ENCODE measurements at regions not wholly inside any gene's neighbourhood (a gene's known extent, or its start where the extent isn't known, plus 50 kb on each side); places are given as distances from the start of the nearest gene placed in this dataset.

DNA sequence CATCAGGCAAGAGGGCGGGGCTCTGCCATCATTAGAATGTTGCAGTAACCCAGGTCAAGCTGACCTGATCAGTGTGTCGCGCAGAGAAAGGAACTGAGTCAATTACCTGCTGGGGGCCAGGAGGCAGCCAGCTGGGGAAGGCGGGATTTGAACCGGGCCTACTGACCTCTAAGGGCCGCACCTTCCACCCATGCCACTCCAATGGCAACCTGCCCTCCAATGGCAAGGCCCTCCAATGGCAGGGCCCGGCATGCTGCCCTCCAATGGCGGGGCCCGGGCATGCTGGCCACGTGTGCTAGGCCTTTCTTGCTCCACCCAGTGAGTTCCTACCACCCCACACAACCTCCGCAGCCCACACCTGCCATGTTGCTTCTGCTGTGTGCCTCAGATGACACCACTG is 407.6 kb downstream of the CTTN start:
- Histone ChIP-seq H3K27ac (ENCODE audit: low read depth, low read length) (no peak overlapping the region), H3K9me3 (ENCODE audit: control insufficient read depth, insufficient read depth, low read length) (no peaks in the 10 kb centered on the region), H3K27me3 (ENCODE audit: control insufficient read depth, insufficient read depth, low read length) (no peaks in the 10 kb centered on the region), H3K36me3 (ENCODE audit: control insufficient read depth, insufficient read depth, low read length) (peaks cover 62% of the 10 kb centered on the region), H3K4me3 (ENCODE audit: low read depth, low read length) (no peak overlapping the region), H3K4me1 (ENCODE audit: control insufficient read depth, insufficient read depth, low read length) (peaks cover 14% of the 10 kb centered on the region)
- 93% methylated on average over 11 of the region's 11 CpGs for WGBS (ENCODE audit: insufficient coverage)
- no peak for DNase-seq (ENCODE audit: low read depth in 4 of 6, low spot score in 6 of 6)

DNA sequence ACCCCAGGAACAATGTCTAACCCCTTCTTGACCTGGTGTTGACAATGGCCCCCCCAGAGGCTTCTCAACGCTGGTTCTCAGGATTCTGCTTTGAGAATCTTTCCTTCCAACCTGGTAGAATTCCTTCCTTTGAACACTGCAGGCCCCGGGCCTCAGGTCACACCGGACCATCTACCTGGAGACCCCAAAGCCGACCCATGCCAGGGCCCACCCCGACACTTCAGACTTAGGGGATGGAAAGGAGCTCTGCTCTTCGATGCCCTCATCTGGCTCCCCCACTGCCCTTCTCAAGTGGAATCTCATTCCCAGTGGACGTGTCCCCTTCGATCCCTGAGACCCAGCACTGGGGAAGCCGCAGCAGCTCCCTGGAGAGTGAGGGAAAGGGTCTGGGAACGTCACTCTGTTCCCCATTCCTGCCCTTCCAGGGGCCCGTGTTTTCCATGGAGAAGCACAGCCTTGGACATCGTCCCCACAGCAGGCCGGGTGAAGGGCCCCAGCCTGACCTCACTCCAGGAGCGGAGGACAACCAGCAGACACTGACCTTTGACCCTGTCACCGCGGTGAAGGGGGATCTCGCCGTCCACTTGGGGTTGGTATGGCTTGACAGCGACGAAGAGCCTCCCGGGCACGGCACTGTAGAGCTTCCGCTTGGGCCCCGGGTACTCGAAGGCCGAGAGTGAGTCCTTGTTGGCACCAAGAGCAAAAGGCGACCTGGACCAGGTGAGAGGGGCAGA is 408.3 kb downstream of the CTTN start:
- H3K27me3 ChIP-seq (ENCODE audit: control insufficient read depth, insufficient read depth, low read length): no peaks in the 10 kb centered on the region
- H3K4me1 ChIP-seq (ENCODE audit: control insufficient read depth, insufficient read depth, low read length): peaks cover 14% of the 10 kb centered on the region
- WGBS (ENCODE audit: insufficient coverage): 93% methylated on average over 19 of the region's 27 CpGs
- H3K36me3 ChIP-seq (ENCODE audit: control insufficient read depth, insufficient read depth, low read length): peaks cover 60% of the 10 kb centered on the region
- no peak overlapping the region for H3K4me3 ChIP-seq (ENCODE audit: low read depth, low read length)
- DNase-seq (ENCODE audit: low read depth in 4 of 6, low spot score in 6 of 6): no peak
- H3K9me3 ChIP-seq (ENCODE audit: control insufficient read depth, insufficient read depth, low read length): no peaks in the 10 kb centered on the region
- no peak overlapping the region for H3K27ac ChIP-seq (ENCODE audit: low read depth, low read length)

DNA sequence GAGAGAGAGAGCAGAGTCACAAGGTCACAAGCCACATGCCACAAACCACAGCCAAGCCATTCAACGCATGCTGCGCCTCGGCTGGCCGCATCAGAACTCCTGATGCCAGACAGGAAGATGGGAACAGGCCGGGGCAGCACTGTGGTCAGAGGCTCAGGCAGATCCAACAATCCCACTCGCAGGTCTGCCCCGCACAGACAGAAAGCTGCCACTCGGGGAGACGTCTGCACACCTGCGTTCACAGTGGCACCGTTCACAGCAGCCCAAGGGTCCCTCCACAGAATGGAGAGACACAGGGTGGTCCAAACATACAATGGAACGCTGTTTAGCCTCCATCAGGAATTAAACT is 408.8 kb downstream of the CTTN start:
- no peaks in the 10 kb centered on the region for H3K27me3 ChIP-seq (ENCODE audit: control insufficient read depth, insufficient read depth, low read length)
- peaks cover 14% of the 10 kb centered on the region for H3K4me1 ChIP-seq (ENCODE audit: control insufficient read depth, insufficient read depth, low read length)
- no peaks in the 10 kb centered on the region for H3K9me3 ChIP-seq (ENCODE audit: control insufficient read depth, insufficient read depth, low read length)
- H3K36me3 ChIP-seq (ENCODE audit: control insufficient read depth, insufficient read depth, low read length): peaks cover 55% of the 10 kb centered on the region
- WGBS (ENCODE audit: insufficient coverage): 95% methylated on average over 11 of the region's 12 CpGs
- H3K4me3 ChIP-seq (ENCODE audit: low read depth, low read length): no peak overlapping the region
- no peak for DNase-seq (ENCODE audit: low read depth in 4 of 6, low spot score in 6 of 6)
- no peak overlapping the region for H3K27ac ChIP-seq (ENCODE audit: low read depth, low read length)

DNA sequence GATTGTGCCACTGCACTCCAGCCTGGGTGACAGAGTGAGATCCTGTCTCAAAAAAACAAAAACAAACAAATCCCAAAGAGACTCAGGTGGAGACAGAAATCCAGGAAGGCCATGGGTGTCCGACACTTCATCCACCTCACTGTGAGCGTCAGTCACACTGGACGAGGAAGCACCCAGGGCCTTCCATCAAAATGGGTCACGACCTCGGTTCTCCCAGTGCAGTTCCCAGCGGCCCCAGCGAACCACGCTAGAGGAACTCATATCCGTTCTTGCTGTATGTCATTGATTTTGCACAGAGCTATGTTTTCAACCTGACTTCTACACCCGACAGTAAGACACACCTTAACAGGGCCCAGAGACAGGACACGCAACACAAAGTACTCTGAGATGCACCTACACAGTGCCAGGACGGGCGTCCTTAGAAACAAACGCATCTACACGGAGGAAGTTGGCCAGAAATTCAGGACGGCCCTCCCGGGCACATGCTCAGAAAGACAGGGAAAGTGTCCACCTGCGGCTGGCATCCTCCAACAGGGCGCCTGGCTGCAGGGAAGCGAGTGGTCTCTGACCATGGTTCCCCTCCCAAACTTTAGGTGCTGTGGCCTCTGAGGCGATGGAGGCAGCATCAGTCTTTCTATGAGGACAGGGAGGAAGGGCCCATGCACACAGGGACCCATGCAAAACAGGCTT is 410.5 kb downstream of the CTTN start:
- H3K4me3 ChIP-seq (ENCODE audit: low read depth, low read length): no peak overlapping the region
- DNase-seq (ENCODE audit: low read depth in 4 of 6, low spot score in 6 of 6): no peak
- no peak overlapping the region for H3K27ac ChIP-seq (ENCODE audit: low read depth, low read length)
- peaks cover 59% of the 10 kb centered on the region for H3K36me3 ChIP-seq (ENCODE audit: control insufficient read depth, insufficient read depth, low read length)
- H3K4me1 ChIP-seq (ENCODE audit: control insufficient read depth, insufficient read depth, low read length): peaks cover 13% of the 10 kb centered on the region
- H3K27me3 ChIP-seq (ENCODE audit: control insufficient read depth, insufficient read depth, low read length): no peaks in the 10 kb centered on the region
- WGBS (ENCODE audit: insufficient coverage): 92% methylated on average over 20 of the region's 21 CpGs
- H3K9me3 ChIP-seq (ENCODE audit: control insufficient read depth, insufficient read depth, low read length): no peaks in the 10 kb centered on the region

DNA sequence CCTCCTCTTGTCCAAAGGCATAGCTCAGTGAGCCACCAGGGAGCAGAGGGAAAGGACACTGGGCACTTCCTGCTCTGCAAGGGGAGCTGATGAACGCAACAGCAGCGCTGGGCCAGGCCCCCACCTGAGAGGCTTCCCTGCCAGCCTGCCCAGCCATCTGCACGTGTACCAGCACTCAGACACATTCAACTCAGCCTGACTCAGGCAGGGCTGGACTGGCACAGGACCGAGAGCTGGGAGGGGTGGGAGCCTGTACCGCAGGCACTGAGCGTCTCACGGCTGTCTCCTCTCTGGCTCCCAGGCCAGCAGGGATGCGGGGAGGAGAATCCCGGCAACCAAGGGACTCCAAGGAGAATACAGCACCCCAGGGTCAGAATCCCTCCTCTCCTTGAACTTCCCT is 411.8 kb downstream of the CTTN start:
- 71% methylated on average over 8 of the region's 9 CpGs for WGBS (ENCODE audit: insufficient coverage)
- DNase-seq (ENCODE audit: low read depth in 4 of 6, low spot score in 6 of 6): no peak
- H3K4me1 ChIP-seq (ENCODE audit: control insufficient read depth, insufficient read depth, low read length): peaks cover 7% of the 10 kb centered on the region
- H3K36me3 ChIP-seq (ENCODE audit: control insufficient read depth, insufficient read depth, low read length): peaks cover 57% of the 10 kb centered on the region
- H3K27me3 ChIP-seq (ENCODE audit: control insufficient read depth, insufficient read depth, low read length): no peaks in the 10 kb centered on the region
- H3K4me3 ChIP-seq (ENCODE audit: low read depth, low read length): no peak overlapping the region
- H3K27ac ChIP-seq (ENCODE audit: low read depth, low read length): no peak overlapping the region
- H3K9me3 ChIP-seq (ENCODE audit: control insufficient read depth, insufficient read depth, low read length): no peaks in the 10 kb centered on the region

DNA sequence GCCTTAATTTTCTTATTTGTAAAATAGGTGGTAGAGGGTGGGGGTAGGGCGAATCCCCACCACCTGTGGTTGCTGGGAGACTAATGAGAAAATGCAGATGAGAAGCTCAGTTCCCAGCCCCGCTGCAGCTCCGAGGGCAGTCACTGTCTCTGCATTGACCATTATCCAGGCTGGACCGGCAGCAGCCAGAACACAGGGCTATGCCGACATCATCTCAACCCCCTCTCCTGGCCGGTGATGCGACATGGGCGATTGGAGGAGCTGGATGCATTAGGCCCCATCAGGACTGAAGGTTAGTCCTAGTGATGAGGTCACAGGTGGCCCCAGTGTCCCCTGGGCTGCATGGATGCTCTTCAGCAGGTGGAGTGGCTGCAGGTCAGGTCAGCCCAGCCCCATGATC is 412.4 kb downstream of the CTTN start:
- H3K9me3 ChIP-seq (ENCODE audit: control insufficient read depth, insufficient read depth, low read length): no peaks in the 10 kb centered on the region
- peaks cover 60% of the 10 kb centered on the region for H3K36me3 ChIP-seq (ENCODE audit: control insufficient read depth, insufficient read depth, low read length)
- H3K4me1 ChIP-seq (ENCODE audit: control insufficient read depth, insufficient read depth, low read length): peaks cover 6% of the 10 kb centered on the region
- no peak overlapping the region for H3K4me3 ChIP-seq (ENCODE audit: low read depth, low read length)
- 85% methylated on average over 6 of the region's 8 CpGs for WGBS (ENCODE audit: insufficient coverage)
- H3K27me3 ChIP-seq (ENCODE audit: control insufficient read depth, insufficient read depth, low read length): no peaks in the 10 kb centered on the region
- DNase-seq (ENCODE audit: low read depth in 4 of 6, low spot score in 6 of 6): no peak
- H3K27ac ChIP-seq (ENCODE audit: low read depth, low read length): no peak overlapping the region

DNA sequence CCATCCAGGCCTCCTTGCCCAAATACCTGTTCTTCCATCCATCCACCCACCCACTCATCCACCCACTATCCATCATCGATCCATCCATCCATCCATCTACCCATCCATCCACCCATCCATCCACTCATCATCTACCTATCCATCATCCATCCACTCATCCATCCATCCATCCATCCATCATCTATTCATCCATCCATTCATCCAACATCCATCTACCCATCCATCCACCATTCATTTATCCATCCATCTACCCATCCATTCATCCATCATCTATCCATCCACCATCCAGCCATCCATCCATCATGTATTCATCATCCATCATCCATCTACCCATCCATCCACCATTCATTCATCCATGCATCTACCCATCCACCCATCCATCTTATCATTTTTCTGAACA is 413.2 kb downstream of the CTTN start:
- H3K4me1 ChIP-seq (ENCODE audit: control insufficient read depth, insufficient read depth, low read length): peaks cover 6% of the 10 kb centered on the region
- no peak overlapping the region for H3K27ac ChIP-seq (ENCODE audit: low read depth, low read length)
- H3K4me3 ChIP-seq (ENCODE audit: low read depth, low read length): no peak overlapping the region
- H3K36me3 ChIP-seq (ENCODE audit: control insufficient read depth, insufficient read depth, low read length): peaks cover 57% of the 10 kb centered on the region
- no peaks in the 10 kb centered on the region for H3K9me3 ChIP-seq (ENCODE audit: control insufficient read depth, insufficient read depth, low read length)
- 100% methylated on average over 1 of the region's 1 CpG for WGBS (ENCODE audit: insufficient coverage)
- no peaks in the 10 kb centered on the region for H3K27me3 ChIP-seq (ENCODE audit: control insufficient read depth, insufficient read depth, low read length)
- DNase-seq (ENCODE audit: low read depth in 4 of 6, low spot score in 6 of 6): no peak

DNA sequence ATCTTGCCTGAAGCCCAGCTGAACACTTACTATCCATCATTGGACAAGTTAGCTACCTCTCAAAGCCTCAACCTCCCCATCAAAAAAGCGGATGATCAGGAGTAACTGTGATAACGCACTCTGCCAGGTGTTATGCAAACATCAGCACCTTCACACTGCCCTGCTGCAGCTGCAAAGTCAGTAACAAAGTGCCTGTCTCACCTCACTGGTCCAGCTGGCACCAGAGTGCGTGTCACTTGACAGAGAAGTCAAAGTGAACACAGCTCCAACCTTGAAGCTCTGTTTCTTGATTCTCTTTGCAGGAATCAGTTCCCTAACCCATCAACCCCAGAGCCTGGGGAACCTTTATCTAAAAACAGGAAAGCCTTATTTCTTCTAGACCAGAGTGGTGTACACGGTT is 413.6 kb downstream of the CTTN start:
- WGBS (ENCODE audit: insufficient coverage): 97% methylated on average over 4 of the region's 4 CpGs
- Histone ChIP-seq H3K4me1 (ENCODE audit: control insufficient read depth, insufficient read depth, low read length) (peaks cover 6% of the 10 kb centered on the region), H3K36me3 (ENCODE audit: control insufficient read depth, insufficient read depth, low read length) (peaks cover 53% of the 10 kb centered on the region), H3K27ac (ENCODE audit: low read depth, low read length) (no peak overlapping the region), H3K4me3 (ENCODE audit: low read depth, low read length) (no peak overlapping the region), H3K27me3 (ENCODE audit: control insufficient read depth, insufficient read depth, low read length) (no peaks in the 10 kb centered on the region), H3K9me3 (ENCODE audit: control insufficient read depth, insufficient read depth, low read length) (no peaks in the 10 kb centered on the region)
- DNase-seq (ENCODE audit: low read depth in 4 of 6, low spot score in 6 of 6): no peak

DNA sequence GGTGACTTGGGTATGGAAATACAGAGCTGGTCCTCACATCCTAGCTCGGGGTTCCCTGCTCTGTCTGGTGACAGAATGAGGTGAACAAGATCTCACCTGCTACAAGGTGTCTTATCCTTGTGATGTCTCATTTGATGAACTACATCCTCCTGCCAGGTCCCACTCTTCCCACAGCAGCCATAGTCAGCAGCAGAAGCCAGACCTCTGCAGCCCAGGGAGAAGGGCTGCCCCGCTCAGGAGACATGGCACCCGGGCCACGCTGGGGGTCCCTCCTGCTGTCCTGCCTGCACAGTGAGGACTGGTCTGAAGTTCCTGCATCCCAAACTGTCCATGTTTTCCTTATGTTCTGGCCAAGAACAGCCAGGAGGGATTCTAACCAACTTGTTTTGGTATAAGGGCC is 414.1 kb downstream of the CTTN start:
- no peaks in the 10 kb centered on the region for H3K9me3 ChIP-seq (ENCODE audit: control insufficient read depth, insufficient read depth, low read length)
- 98% methylated on average over 4 of the region's 4 CpGs for WGBS (ENCODE audit: insufficient coverage)
- H3K36me3 ChIP-seq (ENCODE audit: control insufficient read depth, insufficient read depth, low read length): peaks cover 49% of the 10 kb centered on the region
- no peak for DNase-seq (ENCODE audit: low read depth in 4 of 6, low spot score in 6 of 6)
- H3K27me3 ChIP-seq (ENCODE audit: control insufficient read depth, insufficient read depth, low read length): no peaks in the 10 kb centered on the region
- H3K4me3 ChIP-seq (ENCODE audit: low read depth, low read length): no peak overlapping the region
- no peak overlapping the region for H3K27ac ChIP-seq (ENCODE audit: low read depth, low read length)
- H3K4me1 ChIP-seq (ENCODE audit: control insufficient read depth, insufficient read depth, low read length): peaks cover 6% of the 10 kb centered on the region

DNA sequence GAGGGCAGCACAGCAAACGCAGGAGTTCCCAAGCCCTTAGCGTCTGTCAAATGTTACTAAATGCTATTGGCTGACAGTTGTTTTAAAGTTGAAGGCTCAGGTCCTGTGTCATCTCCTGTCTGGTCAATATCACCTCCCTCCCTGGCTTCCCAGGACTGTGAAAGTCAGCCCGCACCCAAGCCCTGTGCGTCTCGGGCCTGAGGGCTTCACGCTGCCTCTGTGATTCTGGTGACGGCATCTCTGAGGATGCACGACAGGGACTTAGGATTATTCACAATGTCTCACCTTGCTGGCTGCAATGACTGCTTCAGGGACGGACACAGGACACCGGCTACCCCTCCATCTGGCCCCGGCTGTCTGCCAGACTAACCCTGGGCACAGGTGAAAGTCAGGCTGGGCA is 415.3 kb downstream of the CTTN start:
- DNase-seq (ENCODE audit: low read depth in 4 of 6, low spot score in 6 of 6): no peak
- peaks cover 50% of the 10 kb centered on the region for H3K36me3 ChIP-seq (ENCODE audit: control insufficient read depth, insufficient read depth, low read length)
- H3K27ac ChIP-seq (ENCODE audit: low read depth, low read length): no peak overlapping the region
- no peaks in the 10 kb centered on the region for H3K27me3 ChIP-seq (ENCODE audit: control insufficient read depth, insufficient read depth, low read length)
- 93% methylated on average over 11 of the region's 11 CpGs for WGBS (ENCODE audit: insufficient coverage)
- peaks cover 11% of the 10 kb centered on the region for H3K4me1 ChIP-seq (ENCODE audit: control insufficient read depth, insufficient read depth, low read length)
- no peaks in the 10 kb centered on the region for H3K9me3 ChIP-seq (ENCODE audit: control insufficient read depth, insufficient read depth, low read length)
- H3K4me3 ChIP-seq (ENCODE audit: low read depth, low read length): no peak overlapping the region
